Body of pancreas (tissue), 4 donors: ENCODE measurements at regions not wholly inside any gene's neighbourhood (a gene's known extent, or its start where the extent isn't known, plus 50 kb on each side); places are given as distances from the start of the nearest gene placed in this dataset.

Experiments
- POLR2A ChIP-seq, 3 donors: fragments of 450-650 bp; IDR thresholded peaks; one replicate each; pipeline ENCODE4 v1.6.1; 2016; ENCODE audit warnings: antibody characterized with exemption in 3 of 3, mild to moderate bottlenecking in 2 of 3
- TF ChIP-seq, protein P1 (sequence below), 7 experiments: fragments of 450-650 bp in 4 of 7; fragments of 200-600 bp in 3 of 7; sonication (generic) in 3 of 7; IDR thresholded peaks; one replicate each; pipeline ENCODE4 v1.5.1; 2016 to 2019; ENCODE audit warnings: antibody characterized with exemption in 7 of 7

DNA sequence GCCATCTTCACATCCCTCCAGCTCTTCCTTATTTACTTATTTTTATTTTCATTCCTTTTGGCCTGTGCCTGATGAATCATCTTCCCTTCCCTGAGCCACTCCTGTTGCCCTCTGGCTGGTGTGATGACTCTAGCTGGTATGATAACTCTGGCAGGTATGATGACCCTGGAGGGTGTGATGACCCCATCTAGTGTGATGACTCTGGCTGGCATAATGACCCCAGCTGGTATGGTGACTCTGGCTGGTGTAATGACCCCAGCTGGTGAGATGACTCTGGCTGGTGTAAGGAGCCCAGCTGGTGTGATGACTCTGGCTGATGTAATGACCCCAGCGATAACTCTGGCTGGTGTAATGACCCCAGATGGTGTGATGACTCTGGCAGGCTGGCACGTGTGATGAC, 426.8 kb downstream of the QKI start:
- TF ChIP-seq, protein P1, sequence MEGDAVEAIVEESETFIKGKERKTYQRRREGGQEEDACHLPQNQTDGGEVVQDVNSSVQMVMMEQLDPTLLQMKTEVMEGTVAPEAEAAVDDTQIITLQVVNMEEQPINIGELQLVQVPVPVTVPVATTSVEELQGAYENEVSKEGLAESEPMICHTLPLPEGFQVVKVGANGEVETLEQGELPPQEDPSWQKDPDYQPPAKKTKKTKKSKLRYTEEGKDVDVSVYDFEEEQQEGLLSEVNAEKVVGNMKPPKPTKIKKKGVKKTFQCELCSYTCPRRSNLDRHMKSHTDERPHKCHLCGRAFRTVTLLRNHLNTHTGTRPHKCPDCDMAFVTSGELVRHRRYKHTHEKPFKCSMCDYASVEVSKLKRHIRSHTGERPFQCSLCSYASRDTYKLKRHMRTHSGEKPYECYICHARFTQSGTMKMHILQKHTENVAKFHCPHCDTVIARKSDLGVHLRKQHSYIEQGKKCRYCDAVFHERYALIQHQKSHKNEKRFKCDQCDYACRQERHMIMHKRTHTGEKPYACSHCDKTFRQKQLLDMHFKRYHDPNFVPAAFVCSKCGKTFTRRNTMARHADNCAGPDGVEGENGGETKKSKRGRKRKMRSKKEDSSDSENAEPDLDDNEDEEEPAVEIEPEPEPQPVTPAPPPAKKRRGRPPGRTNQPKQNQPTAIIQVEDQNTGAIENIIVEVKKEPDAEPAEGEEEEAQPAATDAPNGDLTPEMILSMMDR (IDR thresholded peaks at IDR 0.05), result no peak
- no peak for TF ChIP-seq POLR2A (IDR thresholded peaks at IDR 0.05)
